Left renal cortex interstitium (tissue), 4 donors: ENCODE measurements at regions not wholly inside any gene's neighbourhood (a gene's known extent, or its start where the extent isn't known, plus 50 kb on each side); places are given as distances from the start of the nearest gene placed in this dataset.
"Not testable (repeated sequence)": the region's sequence is repeated elsewhere in the genome, so short reads cannot be mapped to it uniquely, and the experiment has no call there.

Experiments used
- DNase-seq, 4 donors: peaks; one replicate each; pipeline ENCODE4 v3.0.0-alpha.2; 2013; ENCODE audit warnings: low read depth in 4 of 4, low spot score in 2 of 4, missing footprints in 1 of 4

DNA sequence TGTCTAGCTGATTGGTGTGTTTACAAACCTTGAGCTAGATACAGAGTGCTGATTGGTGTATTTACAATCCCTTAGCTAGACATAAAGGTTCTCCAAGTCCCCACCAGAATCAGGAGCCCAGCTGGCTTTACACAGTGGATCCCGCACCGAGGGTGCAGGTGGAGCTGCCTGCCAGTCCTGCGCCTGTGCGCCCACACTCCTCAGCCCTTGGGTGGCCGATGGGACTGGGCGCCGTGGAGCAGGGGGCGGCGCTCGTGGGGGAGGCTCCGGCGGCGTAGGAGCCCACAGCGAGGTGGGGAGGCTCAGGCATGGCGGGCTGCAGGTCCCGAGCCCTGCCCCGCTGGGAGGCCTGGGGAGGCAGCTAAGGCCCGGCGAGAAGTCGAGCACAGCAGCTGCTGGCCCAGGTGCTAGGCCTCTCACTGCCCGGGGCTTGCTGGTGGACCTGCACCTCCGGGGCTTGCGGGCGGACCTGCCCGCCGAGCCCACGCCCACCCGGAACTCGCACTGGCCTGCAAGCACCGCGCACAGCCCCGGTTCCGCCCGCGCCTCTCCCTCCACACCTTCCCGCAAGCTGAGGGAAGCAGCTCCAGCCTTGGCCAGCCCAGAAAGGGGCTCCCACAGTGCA, 51.0 kb upstream of the CDYL start:
- not testable (repeated sequence) for DNase-seq

DNA sequence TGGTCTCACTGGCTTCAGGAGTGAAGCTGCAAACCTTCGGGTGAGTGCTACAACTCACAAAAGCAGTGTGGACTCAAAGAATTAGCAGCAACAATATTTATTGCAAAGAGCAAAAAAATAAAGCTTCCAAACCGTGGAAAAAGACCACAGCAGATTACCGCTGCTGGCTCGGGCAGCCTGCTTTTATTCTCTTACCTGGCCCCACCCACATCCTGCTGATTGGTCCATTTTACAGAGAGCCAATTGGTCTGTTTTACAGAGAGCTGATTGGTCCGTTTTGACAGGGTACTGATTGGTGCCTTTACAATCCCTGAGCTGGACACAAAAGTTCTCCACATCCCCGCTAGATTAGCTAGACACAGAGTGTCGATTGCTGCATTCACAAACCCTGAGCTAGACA, 51.5 kb upstream of the CDYL start:
- DNase-seq: not testable (repeated sequence)

DNA sequence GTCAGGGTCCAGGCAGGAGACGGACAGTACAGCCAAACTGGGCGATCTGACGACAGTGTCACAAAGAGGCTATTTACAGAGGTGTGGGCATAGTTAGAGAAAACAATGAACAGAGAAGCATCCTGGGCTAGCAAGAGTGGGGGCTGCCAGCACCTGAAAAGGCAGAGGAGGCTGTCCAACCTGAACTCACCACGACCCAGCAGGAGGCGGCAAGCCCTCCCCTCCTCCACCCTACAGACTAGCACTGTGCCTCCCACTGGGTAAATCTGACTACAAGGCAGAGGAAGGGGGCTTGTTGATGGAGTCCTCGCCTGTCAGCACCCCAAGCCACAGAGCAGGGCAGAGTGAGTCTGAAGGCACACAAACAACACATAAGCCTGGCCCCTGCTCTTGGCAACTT, 52.8 kb upstream of the CDYL start:
- no peak for DNase-seq

DNA sequence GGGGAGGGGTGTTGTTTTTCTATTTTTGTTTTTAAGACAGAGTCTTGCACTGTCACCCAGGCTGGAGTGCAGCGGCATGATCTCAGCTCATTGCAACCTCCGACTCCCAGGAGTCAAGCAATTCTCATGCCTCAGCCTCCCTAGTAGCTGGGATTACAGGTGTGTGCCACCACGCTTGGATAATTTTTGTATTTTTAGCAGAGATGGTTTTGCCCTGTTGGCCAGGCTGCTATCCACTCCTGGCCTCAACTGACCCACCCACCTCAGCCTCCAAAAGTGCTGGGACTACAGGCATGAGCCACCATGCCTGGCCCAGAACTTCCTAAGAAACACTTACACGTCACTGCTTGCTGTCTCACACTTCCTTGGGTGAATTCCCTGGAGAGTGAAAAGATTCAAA, 54.8 kb upstream of the CDYL start:
- not testable (repeated sequence) for DNase-seq

DNA sequence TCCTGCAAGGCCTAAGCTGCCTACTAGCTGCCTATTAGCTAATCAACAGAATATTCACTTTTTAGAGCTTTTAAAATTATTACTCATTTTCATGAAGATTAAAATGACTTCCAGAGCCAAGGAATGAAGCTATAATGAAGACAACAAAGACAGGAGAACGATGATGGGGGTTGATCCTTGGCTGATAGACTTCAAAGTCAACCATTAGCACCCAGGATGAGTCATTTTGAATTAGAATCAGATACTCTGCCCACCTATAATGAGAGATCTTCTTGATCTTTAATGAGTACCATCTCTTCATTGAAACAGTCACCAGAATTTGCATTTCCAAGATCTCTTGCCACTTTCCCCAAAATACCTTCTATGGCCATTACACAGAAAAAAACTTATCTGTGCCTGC, 56.7 kb upstream of the CDYL start:
- DNase-seq: no peak

DNA sequence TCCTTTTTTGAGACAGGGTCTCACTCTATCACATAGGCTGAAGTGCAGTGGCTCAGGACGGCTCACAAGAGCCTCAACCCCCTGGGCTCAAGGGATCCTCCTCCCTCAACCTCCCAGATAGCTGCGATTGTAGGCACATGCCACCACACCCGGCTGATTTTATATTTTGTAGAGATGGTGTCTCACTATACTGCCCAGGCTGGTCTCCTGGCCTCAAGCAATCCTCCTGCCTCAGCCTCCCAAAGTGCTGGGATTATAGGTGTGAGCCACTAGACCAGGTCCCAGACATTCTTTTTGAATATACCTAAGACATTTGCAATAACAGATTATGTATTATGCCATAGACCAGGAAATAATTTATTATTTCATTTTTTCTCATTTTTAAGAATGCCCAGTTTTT, 58.3 kb upstream of the CDYL start:
- no peak for DNase-seq

DNA sequence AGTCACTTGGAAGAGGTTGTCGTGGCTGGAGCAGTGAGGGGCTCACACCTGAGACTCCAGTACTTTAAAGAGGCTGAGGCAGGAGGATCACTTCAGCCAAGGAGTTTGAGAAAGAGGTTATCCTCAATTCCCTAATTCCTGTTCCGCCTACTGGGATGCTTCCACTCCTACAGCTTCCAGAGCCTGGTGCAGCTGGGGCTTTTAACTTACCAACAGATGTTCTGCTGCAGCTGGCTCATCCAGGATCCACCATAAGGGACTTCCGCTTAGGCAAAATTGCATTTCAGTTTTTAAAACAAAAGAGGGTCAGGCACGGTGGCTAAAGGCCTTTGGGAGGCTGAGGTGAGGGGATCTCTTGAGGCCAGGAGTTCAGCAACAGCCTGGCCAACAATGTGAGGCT, 59.1 kb upstream of the CDYL start:
- DNase-seq: no peak

DNA sequence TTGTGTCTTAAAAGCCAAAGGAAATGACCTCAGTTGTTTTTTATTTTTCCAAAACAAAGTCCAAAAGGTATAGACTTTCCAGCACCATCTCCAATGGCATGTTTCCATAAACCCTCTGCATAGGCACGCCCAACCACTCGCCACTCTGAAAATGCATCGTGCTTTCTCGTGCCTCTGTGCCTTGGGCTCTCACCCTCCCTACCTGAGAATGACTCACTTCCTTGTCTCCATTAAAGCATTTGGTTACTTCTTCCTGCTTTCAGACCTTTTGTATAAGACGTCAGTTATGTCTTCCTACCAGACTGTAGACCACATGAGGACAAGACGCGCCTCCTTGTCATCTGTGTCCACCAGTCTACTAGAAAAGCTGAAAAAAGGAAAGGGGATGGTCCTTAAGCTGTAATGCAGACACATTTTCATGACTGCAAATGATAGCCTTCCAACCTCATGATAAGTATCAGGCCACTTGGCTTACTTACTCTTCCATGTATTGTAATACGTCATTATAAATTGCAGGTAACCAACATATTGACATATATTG, 61.2 kb upstream of the CDYL start:
- DNase-seq: no peak

DNA sequence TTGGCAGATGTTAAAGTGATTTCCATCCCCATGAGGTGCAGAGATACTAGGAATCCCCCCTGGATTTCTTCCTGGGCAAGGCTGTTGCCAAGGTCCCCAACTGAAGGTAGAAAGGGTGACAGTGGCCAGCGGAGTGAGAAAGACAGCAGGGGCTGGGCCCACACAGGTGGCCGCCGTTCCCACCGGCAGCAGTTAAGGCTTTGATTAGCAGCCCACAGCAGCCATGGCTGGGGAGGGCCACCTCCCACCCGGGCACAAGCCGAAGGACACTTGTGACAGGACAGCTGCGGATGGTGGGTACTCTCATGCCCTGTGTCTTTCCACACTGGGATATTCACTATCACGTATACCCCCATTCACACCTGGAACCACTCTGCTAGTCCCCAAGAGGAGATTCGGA, 63.9 kb upstream of the CDYL start:
- DNase-seq: no peak

DNA sequence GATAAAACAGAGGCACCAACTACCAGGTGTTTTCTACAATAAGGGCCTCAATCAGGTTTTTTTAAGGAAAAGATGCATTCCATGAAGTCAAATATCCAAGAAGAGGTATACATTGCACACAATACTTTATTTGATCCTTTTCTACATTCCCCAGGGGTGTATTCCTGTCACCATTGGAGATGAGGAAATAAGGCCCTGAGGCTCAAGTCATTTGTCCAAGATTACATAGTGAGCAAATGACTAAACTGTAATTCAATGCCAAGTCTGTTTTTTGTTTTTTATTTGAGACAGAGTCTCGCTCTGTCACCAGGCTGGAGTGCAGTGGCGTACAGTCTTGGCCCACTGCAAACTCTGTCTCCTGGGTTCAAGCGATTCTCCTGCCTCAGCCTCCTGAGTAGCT, 69.2 kb upstream of the CDYL start:
- no peak for DNase-seq

DNA sequence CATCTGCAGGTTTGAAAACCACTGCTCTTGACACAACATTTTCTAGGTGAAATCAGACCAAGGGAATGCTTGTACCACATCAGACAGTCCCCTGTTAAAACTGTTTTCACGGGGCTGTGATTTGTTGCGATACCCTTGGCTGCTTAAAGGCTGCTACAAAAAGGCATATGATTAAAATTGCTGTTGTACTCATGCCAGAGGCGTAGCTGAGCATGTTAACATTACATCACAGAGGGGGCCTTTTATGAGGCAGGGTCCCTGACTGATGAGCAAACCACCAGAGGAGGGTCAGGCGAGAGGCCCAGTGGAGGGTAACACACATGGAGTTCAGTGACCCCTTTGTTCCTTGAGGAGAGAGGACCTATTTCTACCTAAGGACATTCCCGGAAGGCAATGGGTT, 70.4 kb upstream of the CDYL start:
- DNase-seq: no peak

DNA sequence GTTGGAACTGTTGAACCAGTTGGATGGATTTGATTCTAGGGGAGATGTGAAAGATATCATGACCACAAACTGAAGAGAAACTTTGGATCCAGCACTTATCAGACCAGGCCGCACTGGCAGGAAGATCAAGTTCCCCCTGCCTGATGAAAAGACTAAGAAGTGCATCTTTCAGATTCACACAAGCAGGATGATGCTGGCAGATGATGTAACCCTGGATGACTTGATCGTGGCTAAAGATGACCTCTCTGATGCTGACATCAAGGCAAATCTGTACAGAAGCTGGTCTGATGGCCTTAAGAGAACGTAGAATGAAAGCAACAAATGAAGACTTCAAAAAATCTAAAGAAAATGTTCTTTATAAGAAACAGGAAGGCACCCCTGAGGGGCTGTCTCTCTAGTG, 72.8 kb upstream of the CDYL start:
- DNase-seq: no peak

DNA sequence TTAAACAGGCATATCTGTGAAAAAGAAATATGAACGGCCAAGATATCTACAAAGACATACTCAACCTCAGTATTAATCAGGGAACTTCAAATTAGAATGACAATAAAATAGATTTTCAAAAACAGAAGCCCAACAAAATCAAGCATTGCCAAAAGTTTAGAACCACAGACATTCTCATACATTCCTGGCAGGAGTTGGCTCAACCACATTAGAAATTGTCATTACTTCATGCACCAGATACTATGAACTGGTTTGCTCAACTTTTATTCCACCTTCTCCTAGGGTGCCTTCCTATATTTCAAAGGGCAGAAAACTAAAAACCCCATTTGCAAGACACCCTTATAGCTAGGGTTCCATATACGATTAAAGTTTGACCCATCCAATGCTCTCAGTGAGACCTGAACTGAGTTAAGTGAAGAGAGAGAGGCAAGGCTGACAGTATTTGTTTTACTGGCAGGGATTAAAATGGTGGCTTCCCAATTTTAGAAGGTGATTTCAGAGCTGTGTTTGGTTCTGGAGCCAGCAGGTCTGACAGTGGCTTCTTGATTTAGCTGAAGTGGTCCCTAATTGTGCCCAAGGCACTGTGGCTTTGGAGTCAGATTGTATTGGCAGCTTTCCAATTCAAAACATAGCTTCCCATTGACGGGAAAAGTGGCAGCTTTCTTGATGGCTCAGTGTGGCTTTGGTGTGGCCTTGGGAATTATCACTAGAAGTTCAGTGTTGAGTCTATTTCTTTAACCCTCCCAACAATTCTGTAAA, 77.1 kb upstream of the CDYL start:
- DNase-seq: no peak

DNA sequence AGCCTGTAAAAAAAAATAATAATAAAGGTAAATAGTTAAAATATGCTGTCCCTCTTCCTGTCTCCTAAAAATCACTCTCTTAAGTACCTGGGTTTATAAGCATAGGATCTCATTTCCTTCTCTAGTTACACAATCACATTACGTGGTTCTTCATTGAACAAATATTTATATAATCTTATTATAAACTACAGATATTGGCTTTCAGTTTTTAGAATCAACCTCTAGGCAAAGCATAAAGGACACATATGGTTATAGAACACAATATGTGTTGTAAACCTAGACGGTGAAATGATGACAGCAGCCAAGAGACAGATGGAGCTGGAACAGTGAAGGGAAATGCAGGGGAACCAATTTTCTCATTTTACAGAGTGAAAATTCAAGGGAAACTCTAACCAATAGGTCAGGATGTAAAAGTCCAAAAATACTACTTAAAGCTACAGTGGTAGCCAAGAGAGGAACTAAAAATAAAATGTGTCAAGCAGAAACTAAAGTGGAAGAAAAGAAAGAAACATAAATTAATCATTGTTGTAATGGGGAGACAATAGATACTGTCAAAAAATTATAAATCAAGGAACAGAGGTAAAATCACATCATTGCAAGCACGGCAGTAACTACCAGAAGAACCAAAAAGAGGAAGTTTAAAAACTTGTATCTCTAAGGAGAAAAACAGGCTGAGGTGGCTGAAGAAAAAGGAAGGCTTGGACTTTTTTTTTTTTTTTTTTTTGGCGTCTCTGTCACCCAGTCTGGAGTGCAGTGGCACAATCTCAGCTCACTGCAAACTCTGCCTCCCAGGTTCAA, 82.8 kb upstream of the CDYL start:
- DNase-seq: no peak

DNA sequence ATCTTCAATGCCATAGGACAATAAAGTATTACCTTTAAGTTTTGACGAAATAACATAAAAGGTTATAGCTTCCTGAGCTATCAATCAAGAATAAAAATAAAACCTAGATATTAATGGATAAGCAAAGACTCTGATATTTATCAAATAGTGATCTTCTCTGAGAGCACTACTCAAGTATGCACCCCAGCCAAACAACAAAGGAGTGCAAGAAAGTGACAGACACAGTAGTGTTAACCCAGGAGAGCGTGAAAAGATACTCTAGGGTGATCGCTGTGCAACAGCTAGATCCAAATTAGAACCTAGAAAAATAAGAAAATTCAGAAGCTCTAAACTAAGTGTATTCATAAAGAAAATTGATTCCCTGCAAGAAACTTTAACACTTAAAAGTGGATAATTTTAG, 83.5 kb upstream of the CDYL start:
- no peak for DNase-seq

DNA sequence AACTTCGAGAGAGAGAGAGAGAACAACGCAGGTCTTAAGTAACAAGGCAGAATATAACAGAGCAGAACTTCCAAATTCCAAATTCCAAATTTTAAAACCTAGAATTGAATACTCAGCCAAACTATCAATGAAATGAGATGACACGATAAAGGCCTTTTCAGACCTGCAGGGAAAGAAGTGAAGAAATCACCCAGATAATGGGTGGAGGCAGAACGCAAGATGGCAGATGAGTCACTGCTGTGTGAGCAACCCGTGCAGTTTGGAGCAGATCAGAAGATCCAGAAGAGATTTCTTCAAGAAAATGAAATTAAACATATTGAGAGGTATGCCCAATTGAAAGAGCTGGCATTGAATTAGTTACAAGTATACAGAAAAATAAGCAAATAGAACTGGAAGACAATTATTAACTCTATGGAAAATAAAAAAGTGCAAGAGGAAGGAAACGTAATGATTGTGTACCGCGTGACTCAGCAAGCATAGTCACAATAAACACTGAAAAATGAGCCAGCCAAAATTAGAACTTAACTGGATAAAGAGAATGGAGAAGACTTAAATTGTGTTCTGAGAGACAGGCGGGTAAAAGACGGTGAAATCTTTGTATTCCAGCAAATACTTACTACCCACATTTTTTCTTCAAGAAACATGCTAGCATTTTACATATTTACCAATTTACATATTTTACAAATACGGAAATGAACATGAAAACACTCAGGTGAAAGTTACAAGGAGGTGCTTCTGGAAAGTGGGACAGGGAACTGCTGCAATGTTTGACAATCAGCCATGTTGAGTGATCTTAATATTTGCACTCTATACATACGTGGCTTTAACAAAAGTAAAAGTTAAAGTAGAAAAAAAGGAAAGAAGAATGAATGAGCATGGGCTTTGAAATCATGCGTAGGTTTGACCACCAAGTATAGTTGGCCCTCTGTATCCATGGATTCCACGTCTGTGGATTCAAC, 87.9 kb upstream of the CDYL start:
- DNase-seq: no peak

DNA sequence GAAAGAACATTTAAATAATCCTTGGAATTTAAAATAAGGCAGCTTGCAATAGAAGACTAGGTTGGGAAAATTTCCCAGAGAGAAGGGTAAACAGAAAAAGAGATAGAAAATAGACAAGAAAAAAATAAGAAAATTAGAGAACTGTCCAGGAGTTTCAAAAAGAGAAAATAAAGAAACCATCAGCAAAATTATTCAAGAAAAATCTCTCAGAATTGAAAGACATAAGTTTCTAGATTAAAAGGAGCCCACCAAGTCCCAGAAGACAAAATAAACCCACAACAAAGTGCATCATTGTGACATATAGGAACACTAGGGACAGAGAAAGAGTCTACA, 88.6 kb upstream of the CDYL start:
- DNase-seq: no peak

DNA sequence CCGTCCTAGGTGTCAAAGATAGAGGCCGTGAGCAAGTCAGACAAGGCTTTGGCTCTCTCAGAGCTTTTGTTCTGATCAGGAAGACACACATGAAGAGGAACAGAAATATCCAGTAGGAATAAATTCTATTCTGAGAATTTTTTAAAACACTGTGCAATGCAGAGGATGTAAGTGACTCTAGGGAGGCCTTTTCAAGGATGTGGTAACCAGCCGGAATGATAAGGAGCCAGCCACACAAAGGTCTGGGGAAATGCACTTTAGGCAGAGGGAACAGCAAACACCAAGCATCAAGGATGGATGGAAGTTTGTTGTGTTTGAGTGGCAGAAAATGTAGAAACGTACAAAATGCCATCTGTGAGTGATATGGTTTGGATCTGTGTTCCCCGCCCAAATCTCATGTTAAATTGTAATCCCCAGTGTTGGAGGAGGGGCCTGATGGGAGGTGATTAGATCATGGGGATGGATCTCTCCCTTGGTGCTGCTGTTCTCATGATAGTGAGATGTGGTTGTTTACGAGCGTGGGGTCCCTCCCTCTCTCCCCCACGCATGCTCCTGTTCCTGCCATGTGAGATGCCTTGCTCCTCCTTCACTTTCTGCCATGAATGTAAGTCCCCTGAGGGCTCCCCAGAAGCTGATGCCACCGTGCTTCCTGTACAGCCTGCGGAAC, 93.6 kb upstream of the CDYL start:
- DNase-seq: no peak

DNA sequence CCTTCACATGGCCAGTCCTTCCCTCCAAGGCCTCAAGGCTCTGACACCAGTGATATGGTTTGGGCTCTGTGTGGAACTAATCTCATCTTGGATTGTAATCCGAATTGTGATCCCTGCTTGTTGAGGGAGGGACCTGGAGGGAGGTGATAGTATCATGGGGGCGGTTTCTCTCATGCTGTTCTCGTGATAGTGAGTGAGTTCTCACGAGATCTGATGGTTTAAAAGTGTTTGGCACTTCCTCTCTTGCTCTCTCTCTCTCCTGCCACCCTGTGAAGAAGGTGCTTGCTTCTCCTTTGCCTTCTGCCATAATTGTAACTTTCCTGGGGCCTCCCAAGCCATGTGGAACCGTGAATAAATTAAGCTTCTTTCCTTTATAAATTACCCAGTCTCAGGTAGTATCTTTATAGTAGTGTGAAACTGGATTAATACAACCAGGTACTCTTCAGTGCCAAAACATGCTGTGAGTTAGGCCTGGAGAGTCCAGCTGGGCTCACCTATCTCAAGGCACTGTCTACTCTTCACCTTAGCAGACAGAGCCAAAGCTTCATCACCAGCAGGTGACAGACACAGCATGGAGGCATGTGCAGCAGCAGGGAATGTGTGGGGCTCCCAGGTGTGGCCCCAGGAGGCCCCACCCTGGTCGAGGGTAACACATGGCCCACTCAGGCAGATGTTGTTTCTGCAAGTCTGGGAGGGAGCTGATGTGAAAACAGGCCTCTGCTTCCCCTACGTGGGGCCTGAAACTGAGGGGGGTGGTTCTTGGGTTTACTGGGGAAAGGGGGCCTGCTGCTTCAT, 97.5 kb upstream of the CDYL start:
- no peak for DNase-seq
